KBM-7 (cell line): ENCODE measurements at regions not wholly inside any gene's neighbourhood (a gene's known extent, or its start where the extent isn't known, plus 50 kb on each side); places are given as distances from the start of the nearest gene placed in this dataset.
"Not testable (repeated sequence)": the region's sequence is repeated elsewhere in the genome, so short reads cannot be mapped to it uniquely, and the experiment has no call there.

Source experiments
- DNase-seq: peaks from one replicate; pipeline ENCODE4 v3.0.0-alpha.2; 2015
- in situ Hi-C: fragments of 300-500 bp; cut with MboI; formaldehyde crosslinking; loops from 2 replicates; pipeline ENCODE4 v1.14.3; 2020; ENCODE audit warnings: low sequenced_read_pairs, low pct_unique_long_range_greater_than_20kb, mixed read lengths

DNA sequence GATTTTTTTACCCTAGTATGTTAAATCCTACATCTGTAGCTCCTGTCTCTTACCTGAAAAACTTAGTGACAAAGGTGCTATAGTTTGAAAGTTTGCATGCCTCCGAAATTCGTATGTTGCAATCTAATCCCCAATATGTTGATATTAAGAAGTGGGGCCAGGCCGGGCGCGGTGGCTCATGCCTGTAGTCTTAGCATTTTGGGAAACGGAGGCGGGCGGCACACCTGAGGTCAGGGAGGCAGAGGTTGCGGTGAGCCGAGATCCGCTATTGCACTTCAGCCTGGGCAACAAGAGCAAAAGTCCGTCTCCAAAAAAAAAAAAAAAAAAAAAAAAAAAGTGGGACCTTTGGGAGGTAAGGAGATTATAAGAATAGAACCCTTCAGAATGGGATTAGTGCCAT lies 471.3 kb upstream of the TECRL start:
- in situ Hi-C loops, result no loop called here
- no peak for DNase-seq

DNA sequence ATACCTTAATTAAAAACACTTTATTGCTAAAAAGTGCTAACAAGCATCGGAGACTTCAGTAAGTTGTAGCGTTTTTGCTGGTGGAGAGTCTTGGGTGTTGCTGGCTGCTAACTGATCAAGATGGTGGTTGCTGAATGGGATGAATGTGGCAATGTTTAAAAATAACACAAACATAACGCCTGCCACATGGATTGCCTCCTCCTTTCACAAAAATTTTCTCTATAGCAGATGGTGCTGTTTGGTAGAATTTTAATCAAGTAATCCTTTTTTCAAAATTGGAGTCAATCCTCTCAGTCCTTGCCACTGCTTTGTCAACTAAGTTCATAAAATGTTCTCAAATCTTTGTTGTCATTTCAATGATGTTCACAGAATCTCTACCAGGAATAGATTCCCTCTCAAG lies 466.8 kb upstream of the TECRL start:
- no peak for DNase-seq
- in situ Hi-C loops, result no loop called here

GRCh38 chr4:64870558-64870957 lies 461.3 kb upstream of the TECRL start:
- in situ Hi-C loops, result no loop called here
- DNase-seq, result no peak

DNA sequence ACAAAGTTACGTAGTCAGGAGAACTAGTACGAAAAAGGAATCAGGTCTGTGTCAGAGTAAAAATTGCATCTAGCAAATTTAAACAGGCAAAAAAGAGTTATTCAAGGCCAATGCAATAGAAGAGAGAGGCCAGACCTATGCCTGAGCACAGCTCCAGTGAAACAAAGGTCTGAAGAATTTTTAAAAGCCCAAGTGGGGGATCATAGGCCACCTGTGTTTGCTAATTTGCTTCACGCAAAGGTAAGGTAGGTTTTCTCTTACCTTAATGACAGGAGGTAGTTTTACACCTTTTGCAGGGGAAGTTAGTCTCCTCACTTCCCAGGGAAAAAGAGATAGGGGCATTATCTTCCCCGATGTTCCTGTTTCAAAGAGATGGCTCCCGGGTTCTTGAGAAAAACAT lies 448.6 kb upstream of the TECRL start:
- no peak for DNase-seq
- in situ Hi-C loops, result no loop called here

GRCh38 chr4:64857198-64857597 lies 447.9 kb upstream of the TECRL start:
- no peak for DNase-seq
- in situ Hi-C loops, result no loop called here

DNA sequence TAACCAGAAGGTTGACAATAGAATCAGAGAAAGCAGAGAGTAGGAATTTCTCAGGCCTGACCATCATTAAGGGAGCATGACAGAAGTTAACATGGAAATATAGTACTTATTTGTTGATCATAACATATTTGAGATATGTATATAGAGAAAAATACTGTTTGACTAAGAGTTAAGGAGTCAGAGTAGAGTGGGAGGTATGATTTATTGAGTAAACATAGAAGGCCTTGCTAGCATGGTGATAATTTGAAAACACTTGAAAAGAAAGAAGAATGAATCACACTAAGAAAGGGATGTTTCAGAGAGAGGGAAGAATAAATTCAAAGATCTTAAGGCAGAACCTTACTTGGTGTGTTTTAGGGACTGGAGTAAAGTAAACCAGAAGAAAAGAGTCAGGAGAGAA lies 437.2 kb upstream of the TECRL start:
- DNase-seq, result no peak
- in situ Hi-C loops, result no loop called here

DNA sequence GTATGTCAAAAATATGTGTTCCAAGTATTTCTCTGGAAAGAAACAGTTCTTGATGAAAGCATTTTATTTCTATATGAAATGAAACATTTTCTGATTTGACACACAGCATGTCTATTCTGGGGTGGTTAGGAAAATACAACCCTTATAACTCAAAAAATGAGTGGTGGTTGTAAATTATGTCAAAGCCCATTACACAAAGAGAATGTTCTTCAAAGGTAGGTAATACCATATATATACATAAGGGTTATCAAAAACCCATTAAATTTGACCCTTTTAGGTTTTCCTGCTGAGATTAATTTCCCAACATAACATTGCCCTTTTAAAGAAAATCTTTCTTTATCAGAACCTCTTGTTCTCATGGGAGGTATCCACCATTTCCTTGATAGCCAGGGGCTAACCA lies 420.5 kb upstream of the TECRL start:
- in situ Hi-C loops, result no loop called here
- DNase-seq, result no peak

- in situ Hi-C loops, result no loop called here
- DNase-seq, result no peak
Observed at GRCh38 chr4:64824591-64824990, 415.3 kb upstream of the TECRL start.

DNA sequence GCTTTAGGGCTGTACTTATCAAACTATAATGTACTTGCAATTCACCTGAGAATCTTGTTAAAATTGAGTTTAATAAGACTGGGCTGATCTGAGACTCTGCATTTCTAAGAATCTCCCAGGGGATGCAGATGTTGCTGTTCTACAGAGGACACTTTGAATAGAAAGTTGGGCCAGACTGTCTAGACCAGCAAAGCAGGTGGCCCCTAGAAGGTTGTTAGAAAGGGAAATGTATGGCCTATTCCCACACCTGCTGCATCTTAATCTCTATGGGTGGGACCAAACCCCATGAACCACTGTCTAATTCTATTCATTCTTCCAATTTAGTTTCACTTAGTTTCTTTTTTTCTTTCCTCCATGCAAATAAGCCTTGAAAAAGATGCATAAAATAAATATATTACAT lies 413.2 kb upstream of the TECRL start:
- in situ Hi-C loops, result no loop called here
- no peak for DNase-seq

GRCh38 chr4:64821219-64821976 lies 412.1 kb upstream of the TECRL start:
- in situ Hi-C loops, result no loop called here
- DNase-seq, result no peak

GRCh38 chr4:64814616-64815015 lies 405.4 kb upstream of the TECRL start:
- no peak for DNase-seq
- in situ Hi-C loops, result no loop called here

GRCh38 chr4:64807821-64808220 lies 398.6 kb upstream of the TECRL start:
- DNase-seq, result no peak
- in situ Hi-C loops, result no loop called here

DNA sequence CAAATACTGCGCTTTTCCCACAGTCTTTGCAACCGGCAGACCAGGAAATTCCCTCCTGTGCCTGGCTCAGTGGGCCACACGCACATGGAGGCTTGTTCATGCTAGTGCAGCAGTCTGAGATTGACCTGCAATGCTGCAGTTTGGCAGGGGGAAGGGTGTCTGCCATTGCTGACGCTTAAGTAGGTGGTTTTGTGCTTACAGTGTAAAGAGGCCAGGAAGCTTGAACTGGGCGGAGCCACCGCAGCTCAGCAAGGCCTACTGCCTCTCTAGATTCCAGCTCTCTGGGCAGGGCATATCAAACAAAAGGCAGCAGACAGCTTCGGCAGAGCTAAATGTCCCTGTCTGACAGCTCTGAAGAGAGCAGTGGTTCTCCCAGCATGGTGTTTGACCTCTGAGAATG lies 390.5 kb upstream of the TECRL start:
- no peak for DNase-seq
- in situ Hi-C loops, result no loop called here

DNA sequence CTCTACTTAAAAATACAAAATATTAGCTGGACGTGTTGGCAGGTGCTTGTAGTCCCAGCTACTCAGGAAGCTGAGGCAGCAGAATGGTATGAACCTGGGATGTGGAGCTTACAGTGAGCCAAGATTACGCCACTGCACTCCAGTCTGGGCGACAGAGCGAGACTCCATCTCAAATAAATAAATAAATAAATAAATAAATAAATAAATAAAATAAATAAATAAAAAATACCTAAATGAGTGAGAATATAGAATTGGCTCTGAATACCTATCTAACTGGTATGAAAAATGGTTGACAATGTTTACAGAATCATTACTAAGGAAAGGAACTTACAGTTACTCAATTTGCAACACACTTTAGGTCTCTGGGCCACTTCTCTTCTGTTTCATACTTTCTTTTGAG lies 389.6 kb upstream of the TECRL start:
- DNase-seq, in situ Hi-C loops: not testable (repeated sequence)

- in situ Hi-C loops, result no loop called here
- no peak for DNase-seq
Observed at GRCh38 chr4:64796581-64796980, 387.3 kb upstream of the TECRL start.

- DNase-seq, result no peak
- in situ Hi-C loops, result no loop called here
Observed at GRCh38 chr4:64784125-64784524, 374.9 kb upstream of the TECRL start.

DNA sequence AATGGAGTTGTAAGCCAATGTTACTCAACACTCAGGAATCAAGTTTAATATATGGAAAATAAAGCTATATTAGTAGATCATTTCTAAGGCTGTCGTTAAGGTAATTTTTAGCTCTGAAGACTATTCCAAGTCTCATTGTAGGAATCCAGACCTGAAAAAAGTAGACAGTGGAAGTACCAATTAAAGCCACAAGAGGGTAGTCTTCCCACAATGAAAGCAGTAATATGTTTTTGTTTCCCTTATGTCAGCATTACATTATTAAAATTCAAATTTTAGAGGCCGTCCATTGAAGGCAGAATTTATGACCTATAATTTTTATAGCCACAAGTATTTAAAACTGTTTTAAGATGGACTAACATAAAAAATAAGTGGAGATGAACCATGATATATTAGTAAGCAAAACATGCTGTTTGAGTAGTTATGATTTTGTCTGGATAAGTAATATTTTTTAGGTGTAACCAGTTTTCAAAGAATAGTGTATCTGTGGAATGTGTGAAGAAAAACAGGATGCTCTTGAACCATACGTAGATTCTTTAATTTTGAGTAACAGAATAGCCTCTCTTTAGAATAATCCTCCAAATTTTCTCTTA lies 372.6 kb upstream of the TECRL start:
- in situ Hi-C loops, result no loop called here
- DNase-seq, result peak; percentile 49

DNA sequence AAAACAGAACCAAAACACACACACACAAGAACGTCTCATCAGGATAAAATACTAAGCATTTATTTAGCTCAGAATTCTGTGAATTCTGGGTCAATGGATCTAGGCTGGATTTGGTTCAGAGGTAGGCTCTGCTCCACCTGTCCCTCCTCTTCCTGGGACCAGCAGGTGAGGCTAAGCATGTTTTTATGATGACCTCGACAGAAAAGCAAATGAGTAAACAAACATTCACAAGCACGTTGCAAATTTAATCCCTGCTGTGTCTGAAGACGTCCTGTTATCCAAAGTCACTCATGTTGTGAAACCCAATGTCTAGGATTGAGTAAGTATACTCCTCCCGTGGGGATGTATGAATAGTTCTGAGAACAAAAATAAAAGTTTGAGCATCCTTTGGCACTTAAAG lies 371.4 kb upstream of the TECRL start:
- in situ Hi-C loops, result no loop called here
- DNase-seq, result no peak

GRCh38 chr4:64777286-64777685 lies 368.0 kb upstream of the TECRL start:
- no peak for DNase-seq
- in situ Hi-C loops, result no loop called here

DNA sequence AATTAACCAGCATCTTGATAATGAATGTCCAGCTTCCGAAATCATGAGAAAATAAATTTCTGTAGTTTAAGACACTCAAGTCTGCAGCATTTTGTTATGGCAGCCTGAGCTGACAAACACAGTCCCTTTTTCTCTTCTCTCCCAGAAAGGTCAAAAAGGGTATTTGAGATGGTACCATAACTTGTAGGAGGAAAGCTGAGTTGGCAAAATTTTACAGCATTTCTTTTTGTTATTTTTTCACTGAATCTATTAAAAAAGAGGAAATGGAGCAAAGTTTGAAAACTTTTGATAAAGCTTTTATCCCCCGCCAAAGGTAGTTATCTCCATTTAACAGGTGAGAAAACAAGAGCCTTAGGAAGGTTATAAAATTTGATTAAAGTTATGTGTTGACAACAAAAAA lies 367.6 kb upstream of the TECRL start:
- in situ Hi-C loops, result no loop called here

GRCh38 chr4:64774626-64775025 lies 365.4 kb upstream of the TECRL start:
- in situ Hi-C loops, result no loop called here
- DNase-seq, result no peak

More for the DNA sequence above, 367.6 kb upstream of the TECRL start:
- no peak for DNase-seq
